ENCODE measurements at regions not wholly inside any gene's neighbourhood (a gene's known extent, or its start where the extent isn't known, plus 50 kb on each side); places are given as distances from the start of the nearest gene placed in this dataset.

DNA sequence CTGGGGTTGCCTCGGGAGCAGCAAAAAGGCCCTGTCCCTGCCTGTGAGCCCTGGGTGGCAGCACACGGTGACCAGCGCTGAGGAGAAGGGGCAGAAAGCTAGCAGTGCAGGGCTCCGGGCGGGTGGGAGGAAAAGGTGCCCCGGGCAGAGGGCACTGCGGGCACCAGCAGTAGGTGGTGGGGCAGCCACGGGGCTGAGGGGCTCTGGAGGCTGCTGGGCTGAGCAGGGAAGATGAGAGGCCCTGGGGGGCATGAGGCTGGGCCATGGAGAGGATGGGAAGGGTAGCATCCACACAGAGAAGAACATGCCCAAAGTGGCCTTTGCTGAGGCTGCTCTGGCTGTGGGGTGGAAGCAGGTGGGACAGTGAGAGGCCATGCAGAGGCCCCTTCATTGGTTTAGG lies 67.5 kb upstream of the NKX1-1 start:
- TF ChIP-seq, protein P1, sequence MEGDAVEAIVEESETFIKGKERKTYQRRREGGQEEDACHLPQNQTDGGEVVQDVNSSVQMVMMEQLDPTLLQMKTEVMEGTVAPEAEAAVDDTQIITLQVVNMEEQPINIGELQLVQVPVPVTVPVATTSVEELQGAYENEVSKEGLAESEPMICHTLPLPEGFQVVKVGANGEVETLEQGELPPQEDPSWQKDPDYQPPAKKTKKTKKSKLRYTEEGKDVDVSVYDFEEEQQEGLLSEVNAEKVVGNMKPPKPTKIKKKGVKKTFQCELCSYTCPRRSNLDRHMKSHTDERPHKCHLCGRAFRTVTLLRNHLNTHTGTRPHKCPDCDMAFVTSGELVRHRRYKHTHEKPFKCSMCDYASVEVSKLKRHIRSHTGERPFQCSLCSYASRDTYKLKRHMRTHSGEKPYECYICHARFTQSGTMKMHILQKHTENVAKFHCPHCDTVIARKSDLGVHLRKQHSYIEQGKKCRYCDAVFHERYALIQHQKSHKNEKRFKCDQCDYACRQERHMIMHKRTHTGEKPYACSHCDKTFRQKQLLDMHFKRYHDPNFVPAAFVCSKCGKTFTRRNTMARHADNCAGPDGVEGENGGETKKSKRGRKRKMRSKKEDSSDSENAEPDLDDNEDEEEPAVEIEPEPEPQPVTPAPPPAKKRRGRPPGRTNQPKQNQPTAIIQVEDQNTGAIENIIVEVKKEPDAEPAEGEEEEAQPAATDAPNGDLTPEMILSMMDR (IDR thresholded peaks at IDR 0.05) = no peak
- TF ChIP-seq POLR2A (IDR thresholded peaks at IDR 0.05) (no peak), EP300 (IDR thresholded peaks at IDR 0.05) (no peak)
